ENCODE measurements at regions not wholly inside any gene's neighbourhood (a gene's known extent, or its start where the extent isn't known, plus 50 kb on each side); places are given as distances from the start of the nearest gene placed in this dataset.

GRCh38 chr5:169527066-169527465, 56.5 kb upstream of the SPDL1 start (continued):
- TF ChIP-seq ERG (CRISPR knock-in tag; IDR thresholded peaks at IDR 0.05) = no peak
- TF ChIP-seq FOXJ3 (CRISPR knock-in tag; IDR thresholded peaks at IDR 0.05; ENCODE audit: borderline replicate concordance) = no peak
- no peak for TF ChIP-seq SOX15 (CRISPR knock-in tag; IDR thresholded peaks at IDR 0.05)
- TF ChIP-seq ZNF263 (CRISPR knock-in tag; IDR thresholded peaks at IDR 0.05; ENCODE audit: low read depth) = no peak
- TF ChIP-seq MAX (CRISPR knock-in tag; IDR thresholded peaks at IDR 0.05) = no peak
- TF ChIP-seq SMAD3 (CRISPR knock-in tag; IDR thresholded peaks at IDR 0.05; ENCODE audit: borderline replicate concordance) = no peak

GRCh38 chr5:169522851-169523250, 60.7 kb upstream of the SPDL1 start:
- no peak overlapping the region for H3K4me3 Mint-ChIP-seq
- ATAC-seq (no peak), DNase-seq (ENCODE audit: low spot score) (no peak)
- POLR2A ChIA-PET = no interaction called here
- peaks cover 3% of the 10 kb centered on the region for H3K27me3 Mint-ChIP-seq (ENCODE audit: low read depth)
- H3K4me1 Mint-ChIP-seq = 0 out of 2 replicates have a peak, but pooled peaks cover 2% of the 10 kb centered on the region
- no peak for TF ChIP-seq NFATC4 (CRISPR knock-in tag; IDR thresholded peaks at IDR 0.05)
- TF ChIP-seq, protein P1, sequence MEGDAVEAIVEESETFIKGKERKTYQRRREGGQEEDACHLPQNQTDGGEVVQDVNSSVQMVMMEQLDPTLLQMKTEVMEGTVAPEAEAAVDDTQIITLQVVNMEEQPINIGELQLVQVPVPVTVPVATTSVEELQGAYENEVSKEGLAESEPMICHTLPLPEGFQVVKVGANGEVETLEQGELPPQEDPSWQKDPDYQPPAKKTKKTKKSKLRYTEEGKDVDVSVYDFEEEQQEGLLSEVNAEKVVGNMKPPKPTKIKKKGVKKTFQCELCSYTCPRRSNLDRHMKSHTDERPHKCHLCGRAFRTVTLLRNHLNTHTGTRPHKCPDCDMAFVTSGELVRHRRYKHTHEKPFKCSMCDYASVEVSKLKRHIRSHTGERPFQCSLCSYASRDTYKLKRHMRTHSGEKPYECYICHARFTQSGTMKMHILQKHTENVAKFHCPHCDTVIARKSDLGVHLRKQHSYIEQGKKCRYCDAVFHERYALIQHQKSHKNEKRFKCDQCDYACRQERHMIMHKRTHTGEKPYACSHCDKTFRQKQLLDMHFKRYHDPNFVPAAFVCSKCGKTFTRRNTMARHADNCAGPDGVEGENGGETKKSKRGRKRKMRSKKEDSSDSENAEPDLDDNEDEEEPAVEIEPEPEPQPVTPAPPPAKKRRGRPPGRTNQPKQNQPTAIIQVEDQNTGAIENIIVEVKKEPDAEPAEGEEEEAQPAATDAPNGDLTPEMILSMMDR (IDR thresholded peaks at IDR 0.05) = no peak
- TF ChIP-seq, protein P2, sequence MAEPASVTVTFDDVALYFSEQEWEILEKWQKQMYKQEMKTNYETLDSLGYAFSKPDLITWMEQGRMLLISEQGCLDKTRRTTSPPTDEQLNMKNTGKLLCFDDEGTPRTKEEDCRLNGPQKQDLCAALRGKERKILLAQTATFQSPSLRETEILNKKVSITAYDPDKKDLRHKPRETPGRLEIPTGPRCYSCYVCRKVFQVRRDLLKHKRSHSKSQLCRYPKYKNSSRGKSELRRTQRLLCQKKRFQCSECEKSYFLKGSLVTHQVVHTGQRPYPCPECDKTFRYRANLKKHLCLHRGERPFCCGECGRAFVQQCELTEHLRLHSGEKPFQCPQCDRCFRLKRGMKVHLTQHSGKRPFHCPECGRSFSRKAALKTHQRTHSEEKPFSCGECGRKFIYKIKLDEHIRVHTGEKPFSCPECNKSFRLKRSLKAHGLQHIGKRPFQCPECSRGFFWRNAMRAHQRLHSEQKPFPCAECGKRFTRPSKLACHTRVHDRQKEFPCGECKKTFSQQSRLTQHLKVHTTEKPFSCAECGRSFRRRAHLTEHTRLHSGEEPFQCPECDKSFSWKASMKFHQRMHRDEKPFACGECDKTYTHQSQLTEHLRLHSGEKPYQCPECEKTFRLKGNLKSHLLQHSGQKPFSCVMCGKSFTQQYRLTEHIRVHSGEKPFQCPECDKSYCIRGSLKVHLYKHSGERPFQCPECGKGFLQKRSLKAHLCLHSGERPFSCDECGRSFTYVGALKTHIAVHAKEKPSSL (CRISPR knock-in tag; conservative IDR thresholded peaks at IDR 0.05) = no peak
- H3K36me3 Mint-ChIP-seq = 0 out of 2 replicates have a peak, but pooled peaks cover 3% of the 10 kb centered on the region
- peaks cover 20% of the 10 kb centered on the region for H3K9me3 Mint-ChIP-seq
- H3K27ac Mint-ChIP-seq = no peak overlapping the region
- CTCF ChIA-PET = interaction anchor here (0.6 kb wide), 1 partner anchor 771 kb away, joined by 4 read pairs; no protein-coding TSS in a partner anchor

DNA sequence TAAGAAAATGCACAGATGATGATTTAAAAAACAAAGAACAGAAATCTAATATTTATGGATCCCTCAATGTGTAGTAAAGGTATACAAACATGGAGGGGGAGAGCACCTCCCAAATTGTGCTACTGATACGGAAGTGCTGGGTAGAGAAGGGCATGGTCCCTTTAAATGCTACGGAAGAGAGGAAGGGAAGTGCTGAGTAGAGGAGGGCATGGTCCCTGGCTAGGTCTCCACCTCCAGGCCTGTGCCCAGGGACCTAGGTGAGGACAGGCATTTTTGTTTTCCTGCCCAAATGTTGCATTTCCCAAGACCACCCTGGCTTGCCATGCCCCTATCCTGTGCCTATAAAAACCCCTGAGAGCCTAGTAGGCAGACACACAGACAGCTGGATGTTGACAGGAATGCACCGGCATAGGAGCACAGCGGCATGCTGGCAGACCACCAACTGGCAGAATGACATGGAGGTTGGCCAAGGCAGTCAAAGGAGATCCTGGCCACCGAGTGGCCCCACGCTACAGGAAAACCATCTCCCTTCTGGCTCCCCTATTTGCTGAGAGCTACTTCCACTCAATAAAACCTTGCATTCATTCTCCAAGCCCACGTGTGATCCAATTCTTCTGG, 62.1 kb upstream of the SPDL1 start:
- ATAC-seq (no peak), DNase-seq (ENCODE audit: low spot score) (no peak)
- 0 out of 2 replicates have a peak, but pooled peaks cover 5% of the 10 kb centered on the region for H3K36me3 Mint-ChIP-seq
- TF ChIP-seq MXD4 (CRISPR knock-in tag; IDR thresholded peaks at IDR 0.05; ENCODE audit: borderline replicate concordance) (no peak), ETV6 (CRISPR knock-in tag; IDR thresholded peaks at IDR 0.05) (no peak), ZNF138 (CRISPR knock-in tag; conservative IDR thresholded peaks at IDR 0.05) (no peak), IRF2 (CRISPR knock-in tag; IDR thresholded peaks at IDR 0.05; ENCODE audit: borderline replicate concordance, low read depth) (no peak), ZNF416 (CRISPR knock-in tag; IDR thresholded peaks at IDR 0.05) (no peak), ZNF232 (CRISPR knock-in tag; IDR thresholded peaks at IDR 0.05) (no peak), ZNF396 (CRISPR knock-in tag; IDR thresholded peaks at IDR 0.05; ENCODE audit: borderline replicate concordance) (no peak), NR2C2 (CRISPR knock-in tag; IDR thresholded peaks at IDR 0.05) (no peak)
- TF ChIP-seq, protein P3, sequence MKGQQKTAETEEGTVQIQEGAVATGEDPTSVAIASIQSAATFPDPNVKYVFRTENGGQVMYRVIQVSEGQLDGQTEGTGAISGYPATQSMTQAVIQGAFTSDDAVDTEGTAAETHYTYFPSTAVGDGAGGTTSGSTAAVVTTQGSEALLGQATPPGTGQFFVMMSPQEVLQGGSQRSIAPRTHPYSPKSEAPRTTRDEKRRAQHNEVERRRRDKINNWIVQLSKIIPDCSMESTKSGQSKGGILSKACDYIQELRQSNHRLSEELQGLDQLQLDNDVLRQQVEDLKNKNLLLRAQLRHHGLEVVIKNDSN (CRISPR knock-in tag; IDR thresholded peaks at IDR 0.05) = no peak
- TF ChIP-seq, protein P4, sequence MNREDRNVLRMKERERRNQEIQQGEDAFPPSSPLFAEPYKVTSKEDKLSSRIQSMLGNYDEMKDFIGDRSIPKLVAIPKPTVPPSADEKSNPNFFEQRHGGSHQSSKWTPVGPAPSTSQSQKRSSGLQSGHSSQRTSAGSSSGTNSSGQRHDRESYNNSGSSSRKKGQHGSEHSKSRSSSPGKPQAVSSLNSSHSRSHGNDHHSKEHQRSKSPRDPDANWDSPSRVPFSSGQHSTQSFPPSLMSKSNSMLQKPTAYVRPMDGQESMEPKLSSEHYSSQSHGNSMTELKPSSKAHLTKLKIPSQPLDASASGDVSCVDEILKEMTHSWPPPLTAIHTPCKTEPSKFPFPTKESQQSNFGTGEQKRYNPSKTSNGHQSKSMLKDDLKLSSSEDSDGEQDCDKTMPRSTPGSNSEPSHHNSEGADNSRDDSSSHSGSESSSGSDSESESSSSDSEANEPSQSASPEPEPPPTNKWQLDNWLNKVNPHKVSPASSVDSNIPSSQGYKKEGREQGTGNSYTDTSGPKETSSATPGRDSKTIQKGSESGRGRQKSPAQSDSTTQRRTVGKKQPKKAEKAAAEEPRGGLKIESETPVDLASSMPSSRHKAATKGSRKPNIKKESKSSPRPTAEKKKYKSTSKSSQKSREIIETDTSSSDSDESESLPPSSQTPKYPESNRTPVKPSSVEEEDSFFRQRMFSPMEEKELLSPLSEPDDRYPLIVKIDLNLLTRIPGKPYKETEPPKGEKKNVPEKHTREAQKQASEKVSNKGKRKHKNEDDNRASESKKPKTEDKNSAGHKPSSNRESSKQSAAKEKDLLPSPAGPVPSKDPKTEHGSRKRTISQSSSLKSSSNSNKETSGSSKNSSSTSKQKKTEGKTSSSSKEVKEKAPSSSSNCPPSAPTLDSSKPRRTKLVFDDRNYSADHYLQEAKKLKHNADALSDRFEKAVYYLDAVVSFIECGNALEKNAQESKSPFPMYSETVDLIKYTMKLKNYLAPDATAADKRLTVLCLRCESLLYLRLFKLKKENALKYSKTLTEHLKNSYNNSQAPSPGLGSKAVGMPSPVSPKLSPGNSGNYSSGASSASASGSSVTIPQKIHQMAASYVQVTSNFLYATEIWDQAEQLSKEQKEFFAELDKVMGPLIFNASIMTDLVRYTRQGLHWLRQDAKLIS (CRISPR knock-in tag; IDR thresholded peaks at IDR 0.05; ENCODE audit: borderline replicate concordance) = no peak
- TF ChIP-seq, protein P5, sequence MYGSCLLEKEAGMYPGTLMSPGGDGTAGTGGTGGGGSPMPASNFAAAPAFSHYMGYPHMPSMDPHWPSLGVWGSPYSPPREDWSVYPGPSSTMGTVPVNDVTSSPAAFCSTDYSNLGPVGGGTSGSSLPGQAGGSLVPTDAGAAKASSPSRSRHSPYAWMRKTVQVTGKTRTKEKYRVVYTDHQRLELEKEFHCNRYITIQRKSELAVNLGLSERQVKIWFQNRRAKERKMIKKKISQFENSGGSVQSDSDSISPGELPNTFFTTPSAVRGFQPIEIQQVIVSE (CRISPR knock-in tag; IDR thresholded peaks at IDR 0.05; ENCODE audit: borderline replicate concordance) = no peak

More for the DNA sequence above, 62.1 kb upstream of the SPDL1 start:
- POLR2A ChIA-PET = no interaction called here
- H3K4me3 Mint-ChIP-seq = no peak overlapping the region
- CTCF ChIA-PET = no interaction called here
- peaks cover 10% of the 10 kb centered on the region; the same call in 1 of the 2 replicates for H3K27me3 Mint-ChIP-seq (ENCODE audit: low read depth)
- H3K9me3 Mint-ChIP-seq = peaks cover 22% of the 10 kb centered on the region
- H3K4me1 Mint-ChIP-seq = 0 out of 2 replicates have a peak, but pooled peaks cover 2% of the 10 kb centered on the region
- H3K27ac Mint-ChIP-seq = no peak overlapping the region

Data from WTC11 (cell line).